ENCODE measurements at regions not wholly inside any gene's neighbourhood (a gene's known extent, or its start where the extent isn't known, plus 50 kb on each side); places are given as distances from the start of the nearest gene placed in this dataset.
A peak's percentile ranks its signal among the peaks of the same experiment; 100 is the strongest.

GRCh38 chr5:124663101-124663506, 83.3 kb downstream of the ZNF608 start (continued):
- TF ChIP-seq NFAT5 (CRISPR knock-in tag; IDR thresholded peaks at IDR 0.05): no peak
- TF ChIP-seq PTBP1 (IDR thresholded peaks at IDR 0.05; ENCODE audit: low read depth, low read length, poor library complexity, severe bottlenecking): no peak
- TF ChIP-seq FLYWCH1 (CRISPR knock-in tag; IDR thresholded peaks at IDR 0.05): no peak
- no peak for TF ChIP-seq ZNF432 (CRISPR knock-in tag; IDR thresholded peaks at IDR 0.05; ENCODE audit: borderline replicate concordance)
- TF ChIP-seq SCMH1 (CRISPR knock-in tag; IDR thresholded peaks at IDR 0.05; ENCODE audit: borderline replicate concordance): no peak
- TF ChIP-seq HNRNPL (IDR thresholded peaks at IDR 0.05; ENCODE audit: low read depth, low read length): no peak
- no peak for TF ChIP-seq SIX4 (CRISPR knock-in tag; IDR thresholded peaks at IDR 0.05)
- no peak for TF ChIP-seq ZFP62 (CRISPR knock-in tag; IDR thresholded peaks at IDR 0.05)
- TF ChIP-seq ZNF567 (CRISPR knock-in tag; IDR thresholded peaks at IDR 0.05; ENCODE audit: borderline replicate concordance): no peak
- no peak for TF ChIP-seq ADNP (CRISPR knock-in tag; IDR thresholded peaks at IDR 0.05)
- TF ChIP-seq NR2F1 (CRISPR knock-in tag; IDR thresholded peaks at IDR 0.05): no peak
- TF ChIP-seq KLF11 (CRISPR knock-in tag; IDR thresholded peaks at IDR 0.05): 0 out of 2 replicates have a peak, but pooled peaks have one; percentile 45
- TF ChIP-seq HNF1A (IDR thresholded peaks at IDR 0.05; ENCODE audit: low read depth): 0 out of 2 replicates have a peak, but pooled peaks have one; percentile 59
- peak; percentile 84; the same call in 1 of the 2 replicates for TF ChIP-seq HNF1A (CRISPR knock-in tag; IDR thresholded peaks at IDR 0.05; ENCODE audit: borderline replicate concordance)
- no peak for TF ChIP-seq MBD4 (IDR thresholded peaks at IDR 0.05; ENCODE audit: borderline replicate concordance, low read length)
- TF ChIP-seq ZNF740 (CRISPR knock-in tag; IDR thresholded peaks at IDR 0.05): no peak
- TF ChIP-seq MYNN (CRISPR knock-in tag; IDR thresholded peaks at IDR 0.05; ENCODE audit: low read depth): no peak
- no peak for TF ChIP-seq HDAC6 (IDR thresholded peaks at IDR 0.05; ENCODE audit: low read depth, low read length)
- TF ChIP-seq YY1 (IDR thresholded peaks at IDR 0.05; ENCODE audit: insufficient read depth, insufficient replicate concordance, low read depth, low read length): no peak
- no peak; the same call in 1 of the 2 replicates for TF ChIP-seq HMG20B (CRISPR knock-in tag; conservative IDR thresholded peaks at IDR 0.05)
- TF ChIP-seq KLF12 (CRISPR knock-in tag; IDR thresholded peaks at IDR 0.05; ENCODE audit: borderline replicate concordance): no peak
- TF ChIP-seq, protein P1, sequence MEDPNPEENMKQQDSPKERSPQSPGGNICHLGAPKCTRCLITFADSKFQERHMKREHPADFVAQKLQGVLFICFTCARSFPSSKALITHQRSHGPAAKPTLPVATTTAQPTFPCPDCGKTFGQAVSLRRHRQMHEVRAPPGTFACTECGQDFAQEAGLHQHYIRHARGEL (CRISPR knock-in tag; IDR thresholded peaks at IDR 0.05): no peak
